ENCODE measurements at regions not wholly inside any gene's neighbourhood (a gene's known extent, or its start where the extent isn't known, plus 50 kb on each side); places are given as distances from the start of the nearest gene placed in this dataset.

GRCh38 chr15:39167164-39168058 is 413.5 kb upstream of the THBS1 start:
- Mint-ChIP-seq H3K27me3 (peaks cover 25% of the 10 kb centered on the region), H3K4me1 (no peaks in the 10 kb centered on the region)

GRCh38 chr15:39171944-39172368 is 408.9 kb upstream of the THBS1 start:
- H3K4me3 ChIP-seq (ENCODE audit: low read depth, low read length): no peak overlapping the region
- no peaks in the 10 kb centered on the region for H3K36me3 Mint-ChIP-seq
- H3K27me3 ChIP-seq (ENCODE audit: control insufficient read depth, insufficient read depth, low read length): peaks cover 2% of the 10 kb centered on the region
- no peak overlapping the region for H3K27ac ChIP-seq (ENCODE audit: insufficient read depth, low read length, poor library complexity, severe bottlenecking)
- no peak overlapping the region for H3K4me3 Mint-ChIP-seq
- peak in 1 of 3 donors; percentile 1 for DNase-seq
- H3K27ac Mint-ChIP-seq: no peak overlapping the region
- no peaks in the 10 kb centered on the region for H3K27me3 Mint-ChIP-seq
- H3K9me3 Mint-ChIP-seq: peaks cover 0 to 2% (median 0%) of the 10 kb centered on the region in 7 donors
- H3K4me1 Mint-ChIP-seq: no peaks in the 10 kb centered on the region
- no peak for ATAC-seq (ENCODE audit: low read depth in 2 of 2)
- H3K36me3 ChIP-seq (ENCODE audit: control insufficient read depth, insufficient read depth, low read length): no peaks in the 10 kb centered on the region
- H3K4me1 ChIP-seq (ENCODE audit: control insufficient read depth, insufficient read depth, low read length, poor library complexity, severe bottlenecking): no peaks in the 10 kb centered on the region
- no peaks in the 10 kb centered on the region for H3K9me3 ChIP-seq (ENCODE audit: control insufficient read depth in 2 of 2, low read length in 2 of 2)

More at GRCh38 chr15:39167164-39168058, 413.5 kb upstream of the THBS1 start:
- Histone ChIP-seq H3K9me3 (ENCODE audit: control insufficient read depth in 2 of 2, low read length in 2 of 2) (no peaks in the 10 kb centered on the region), H3K36me3 (ENCODE audit: control insufficient read depth, insufficient read depth, low read length) (no peaks in the 10 kb centered on the region), H3K27ac (ENCODE audit: insufficient read depth, low read length, poor library complexity, severe bottlenecking) (no peak overlapping the region), H3K27me3 (ENCODE audit: control insufficient read depth, insufficient read depth, low read length) (peaks cover 7% of the 10 kb centered on the region), H3K4me1 (ENCODE audit: control insufficient read depth, insufficient read depth, low read length, poor library complexity, severe bottlenecking) (no peaks in the 10 kb centered on the region), H3K4me3 (ENCODE audit: low read depth, low read length) (no peak overlapping the region)
- DNase-seq: no peak
- ATAC-seq (ENCODE audit: low read depth in 2 of 2): no peak
- no peak overlapping the region for H3K27ac Mint-ChIP-seq
- H3K4me3 Mint-ChIP-seq: no peak overlapping the region
- peaks cover 0 to 4% (median 0%) of the 10 kb centered on the region in 7 donors for H3K9me3 Mint-ChIP-seq
- no peaks in the 10 kb centered on the region for H3K36me3 Mint-ChIP-seq

GRCh38 chr15:39172380-39173281 is 408.2 kb upstream of the THBS1 start:
- no peaks in the 10 kb centered on the region for H3K27me3 Mint-ChIP-seq

GRCh38 chr15:39173426-39173825 is 407.5 kb upstream of the THBS1 start:
- H3K4me3 Mint-ChIP-seq: no peak overlapping the region
- H3K4me3 ChIP-seq (ENCODE audit: low read depth, low read length): no peak overlapping the region
- peaks cover 2% of the 10 kb centered on the region for H3K27me3 ChIP-seq (ENCODE audit: control insufficient read depth, insufficient read depth, low read length)
- no peaks in the 10 kb centered on the region for H3K9me3 ChIP-seq (ENCODE audit: control insufficient read depth in 2 of 2, low read length in 2 of 2)
- no peaks in the 10 kb centered on the region for H3K36me3 Mint-ChIP-seq
- no peaks in the 10 kb centered on the region for H3K36me3 ChIP-seq (ENCODE audit: control insufficient read depth, insufficient read depth, low read length)
- DNase-seq (no peak), ATAC-seq (ENCODE audit: low read depth in 2 of 2) (no peak)
- no peaks in the 10 kb centered on the region for H3K4me1 Mint-ChIP-seq
- H3K9me3 Mint-ChIP-seq: peaks cover 0 to 2% (median 0%) of the 10 kb centered on the region in 7 donors
- no peaks in the 10 kb centered on the region for H3K4me1 ChIP-seq (ENCODE audit: control insufficient read depth, insufficient read depth, low read length, poor library complexity, severe bottlenecking)
- H3K27me3 Mint-ChIP-seq: no peaks in the 10 kb centered on the region
- peak overlapping the region in 1 of 3 donors; percentile 7 for H3K27ac Mint-ChIP-seq
- H3K27ac ChIP-seq (ENCODE audit: insufficient read depth, low read length, poor library complexity, severe bottlenecking): no peak overlapping the region

More at GRCh38 chr15:39172380-39173281, 408.2 kb upstream of the THBS1 start:
- Histone ChIP-seq H3K27ac (ENCODE audit: insufficient read depth, low read length, poor library complexity, severe bottlenecking) (no peak overlapping the region), H3K27me3 (ENCODE audit: control insufficient read depth, insufficient read depth, low read length) (peaks cover 2% of the 10 kb centered on the region), H3K4me3 (ENCODE audit: low read depth, low read length) (no peak overlapping the region), H3K36me3 (ENCODE audit: control insufficient read depth, insufficient read depth, low read length) (no peaks in the 10 kb centered on the region), H3K4me1 (ENCODE audit: control insufficient read depth, insufficient read depth, low read length, poor library complexity, severe bottlenecking) (no peaks in the 10 kb centered on the region), H3K9me3 (ENCODE audit: control insufficient read depth in 2 of 2, low read length in 2 of 2) (no peaks in the 10 kb centered on the region)
- ATAC-seq (ENCODE audit: low read depth in 2 of 2) (no peak), DNase-seq (no peak)
- H3K9me3 Mint-ChIP-seq: peaks cover 0 to 2% (median 0%) of the 10 kb centered on the region in 7 donors
- H3K27ac Mint-ChIP-seq: no peak overlapping the region
- H3K36me3 Mint-ChIP-seq: no peaks in the 10 kb centered on the region
- H3K4me3 Mint-ChIP-seq: no peak overlapping the region
- no peaks in the 10 kb centered on the region for H3K4me1 Mint-ChIP-seq

GRCh38 chr15:39174332-39174731 is 406.5 kb upstream of the THBS1 start:
- Mint-ChIP-seq H3K9me3 (peaks cover 0 to 2% (median 0%) of the 10 kb centered on the region in 7 donors), H3K27me3 (no peaks in the 10 kb centered on the region), H3K27ac (no peak overlapping the region), H3K4me3 (no peak overlapping the region), H3K36me3 (no peaks in the 10 kb centered on the region), H3K4me1 (no peaks in the 10 kb centered on the region)
- no peak for ATAC-seq (ENCODE audit: low read depth in 2 of 2)
- DNase-seq: no peak
- H3K4me3 ChIP-seq (ENCODE audit: low read depth, low read length): no peak overlapping the region
- H3K9me3 ChIP-seq (ENCODE audit: control insufficient read depth in 2 of 2, low read length in 2 of 2): no peaks in the 10 kb centered on the region
- H3K27ac ChIP-seq (ENCODE audit: insufficient read depth, low read length, poor library complexity, severe bottlenecking): no peak overlapping the region
- H3K4me1 ChIP-seq (ENCODE audit: control insufficient read depth, insufficient read depth, low read length, poor library complexity, severe bottlenecking): no peaks in the 10 kb centered on the region
- H3K36me3 ChIP-seq (ENCODE audit: control insufficient read depth, insufficient read depth, low read length): no peaks in the 10 kb centered on the region
- no peaks in the 10 kb centered on the region for H3K27me3 ChIP-seq (ENCODE audit: control insufficient read depth, insufficient read depth, low read length)

- no peaks in the 10 kb centered on the region for H3K36me3 Mint-ChIP-seq
- ATAC-seq (ENCODE audit: low read depth in 2 of 2): no peak
Measured at GRCh38 chr15:39176030-39176429, 404.8 kb upstream of the THBS1 start.

GRCh38 chr15:39177561-39177960 is 403.3 kb upstream of the THBS1 start:
- Histone ChIP-seq H3K9me3 (ENCODE audit: control insufficient read depth in 2 of 2, low read length in 2 of 2) (no peaks in the 10 kb centered on the region), H3K4me1 (ENCODE audit: control insufficient read depth, insufficient read depth, low read length, poor library complexity, severe bottlenecking) (no peaks in the 10 kb centered on the region), H3K27me3 (ENCODE audit: control insufficient read depth, insufficient read depth, low read length) (no peaks in the 10 kb centered on the region), H3K27ac (ENCODE audit: insufficient read depth, low read length, poor library complexity, severe bottlenecking) (no peak overlapping the region), H3K4me3 (ENCODE audit: low read depth, low read length) (no peak overlapping the region), H3K36me3 (ENCODE audit: control insufficient read depth, insufficient read depth, low read length) (no peaks in the 10 kb centered on the region)
- Mint-ChIP-seq H3K4me1 (no peaks in the 10 kb centered on the region), H3K9me3 (peaks cover 0 to 2% (median 0%) of the 10 kb centered on the region in 7 donors), H3K4me3 (no peak overlapping the region), H3K27ac (no peak overlapping the region), H3K36me3 (no peaks in the 10 kb centered on the region), H3K27me3 (no peaks in the 10 kb centered on the region)
- no peak for DNase-seq
- no peak for ATAC-seq (ENCODE audit: low read depth in 2 of 2)

More at GRCh38 chr15:39176030-39176429, 404.8 kb upstream of the THBS1 start:
- Histone ChIP-seq H3K27me3 (ENCODE audit: control insufficient read depth, insufficient read depth, low read length) (no peaks in the 10 kb centered on the region), H3K4me3 (ENCODE audit: low read depth, low read length) (no peak overlapping the region), H3K27ac (ENCODE audit: insufficient read depth, low read length, poor library complexity, severe bottlenecking) (no peak overlapping the region), H3K36me3 (ENCODE audit: control insufficient read depth, insufficient read depth, low read length) (no peaks in the 10 kb centered on the region), H3K4me1 (ENCODE audit: control insufficient read depth, insufficient read depth, low read length, poor library complexity, severe bottlenecking) (no peaks in the 10 kb centered on the region), H3K9me3 (ENCODE audit: control insufficient read depth in 2 of 2, low read length in 2 of 2) (no peaks in the 10 kb centered on the region)
- no peak for DNase-seq
- peaks cover 0 to 2% (median 0%) of the 10 kb centered on the region in 7 donors for H3K9me3 Mint-ChIP-seq
- H3K27ac Mint-ChIP-seq: no peak overlapping the region
- no peaks in the 10 kb centered on the region for H3K27me3 Mint-ChIP-seq
- H3K4me3 Mint-ChIP-seq: no peak overlapping the region
- no peaks in the 10 kb centered on the region for H3K4me1 Mint-ChIP-seq
